ENCODE measurements at regions not wholly inside any gene's neighbourhood (a gene's known extent, or its start where the extent isn't known, plus 50 kb on each side); places are given as distances from the start of the nearest gene placed in this dataset.

- no peaks in the 10 kb centered on the region for H3K27me3 ChIP-seq (ENCODE audit: control insufficient read depth, insufficient read depth, low read length)
- H3K9ac ChIP-seq (ENCODE audit: low read length in 3 of 3), result no peak overlapping the region
- DNase-seq (peak in 1 of 5 donors; percentile 51), FAIRE-seq (no peak)
- no peak for TF ChIP-seq CTCF (IDR thresholded peaks at IDR 0.05; ENCODE audit: borderline replicate concordance, extremely low read depth, insufficient read depth)
- H3K36me3 ChIP-seq (ENCODE audit: control insufficient read depth in 2 of 3, insufficient read depth in 3 of 3, low read length in 3 of 3), result no peaks in the 10 kb centered on the region
- H3K27ac ChIP-seq (ENCODE audit: low read depth in 2 of 2, low read length in 2 of 2), result no peak overlapping the region
- no peaks in the 10 kb centered on the region for H3K4me1 ChIP-seq (ENCODE audit: control insufficient read depth in 2 of 3, insufficient read depth in 2 of 3, low read depth in 1 of 3, low read length in 3 of 3)
- no peaks in the 10 kb centered on the region for H3K9me3 ChIP-seq (ENCODE audit: control insufficient read depth in 2 of 3, insufficient read depth in 1 of 3, low read length in 3 of 3)
- intact Hi-C loops (cut with DNase I), result no loop called here
- no peak overlapping the region for H3K4me3 ChIP-seq (ENCODE audit: low read length in 3 of 3)
These were observed 151.0 kb upstream of the CHST15 start for GRCh38 chr10:124244256-124244877.

GRCh38 chr10:124243702-124244121, 150.3 kb upstream of the CHST15 start:
- no peak for TF ChIP-seq CTCF (IDR thresholded peaks at IDR 0.05; ENCODE audit: borderline replicate concordance, extremely low read depth, insufficient read depth)
- H3K9me3 ChIP-seq (ENCODE audit: control insufficient read depth in 2 of 3, insufficient read depth in 1 of 3, low read length in 3 of 3), result no peaks in the 10 kb centered on the region
- FAIRE-seq, result no peak

GRCh38 chr10:124242791-124243190, 149.4 kb upstream of the CHST15 start:
- no peak for FAIRE-seq

More at GRCh38 chr10:124243702-124244121, 150.3 kb upstream of the CHST15 start:
- Histone ChIP-seq H3K9ac (ENCODE audit: low read length in 3 of 3) (no peak overlapping the region), H3K36me3 (ENCODE audit: control insufficient read depth in 2 of 3, insufficient read depth in 3 of 3, low read length in 3 of 3) (no peaks in the 10 kb centered on the region), H3K27me3 (ENCODE audit: control insufficient read depth, insufficient read depth, low read length) (no peaks in the 10 kb centered on the region), H3K4me3 (ENCODE audit: low read length in 3 of 3) (no peak overlapping the region), H3K27ac (ENCODE audit: low read depth in 2 of 2, low read length in 2 of 2) (no peak overlapping the region), H3K4me1 (ENCODE audit: control insufficient read depth in 2 of 3, insufficient read depth in 2 of 3, low read depth in 1 of 3, low read length in 3 of 3) (no peaks in the 10 kb centered on the region)
- intact Hi-C loops (cut with DNase I), result no loop called here
- DNase-seq, result no peak

More at GRCh38 chr10:124242791-124243190, 149.4 kb upstream of the CHST15 start:
- H3K4me1 ChIP-seq (ENCODE audit: control insufficient read depth in 2 of 3, insufficient read depth in 2 of 3, low read depth in 1 of 3, low read length in 3 of 3), result no peaks in the 10 kb centered on the region
- no peak overlapping the region for H3K27ac ChIP-seq (ENCODE audit: low read depth in 2 of 2, low read length in 2 of 2)
- H3K9me3 ChIP-seq (ENCODE audit: control insufficient read depth in 2 of 3, insufficient read depth in 1 of 3, low read length in 3 of 3), result no peaks in the 10 kb centered on the region
- no peak overlapping the region for H3K9ac ChIP-seq (ENCODE audit: low read length in 3 of 3)
- intact Hi-C loops (cut with DNase I), result no loop called here
- H3K36me3 ChIP-seq (ENCODE audit: control insufficient read depth in 2 of 3, insufficient read depth in 3 of 3, low read length in 3 of 3), result no peaks in the 10 kb centered on the region
- no peak for DNase-seq
- H3K4me3 ChIP-seq (ENCODE audit: low read length in 3 of 3), result no peak overlapping the region
- no peaks in the 10 kb centered on the region for H3K27me3 ChIP-seq (ENCODE audit: control insufficient read depth, insufficient read depth, low read length)
- TF ChIP-seq CTCF (IDR thresholded peaks at IDR 0.05; ENCODE audit: borderline replicate concordance, extremely low read depth, insufficient read depth), result no peak

Data from kidney (tissue), 13 donors.